22Rv1 (cell line): ENCODE measurements at regions not wholly inside any gene's neighbourhood (a gene's known extent, or its start where the extent isn't known, plus 50 kb on each side); places are given as distances from the start of the nearest gene placed in this dataset.

Experiments used
- ZFX ChIP-seq: fragments of 450-650 bp; IDR thresholded peaks from 2 replicates; pipeline ENCODE4 v1.6.1; 2017; ENCODE audit warnings: antibody characterized with exemption, borderline replicate concordance
- TF ChIP-seq, protein P1 (sequence below): fragments of 450-650 bp; IDR thresholded peaks from 2 replicates; pipeline ENCODE4 v1.5.1; 2017; ENCODE audit warnings: mild to moderate bottlenecking

DNA sequence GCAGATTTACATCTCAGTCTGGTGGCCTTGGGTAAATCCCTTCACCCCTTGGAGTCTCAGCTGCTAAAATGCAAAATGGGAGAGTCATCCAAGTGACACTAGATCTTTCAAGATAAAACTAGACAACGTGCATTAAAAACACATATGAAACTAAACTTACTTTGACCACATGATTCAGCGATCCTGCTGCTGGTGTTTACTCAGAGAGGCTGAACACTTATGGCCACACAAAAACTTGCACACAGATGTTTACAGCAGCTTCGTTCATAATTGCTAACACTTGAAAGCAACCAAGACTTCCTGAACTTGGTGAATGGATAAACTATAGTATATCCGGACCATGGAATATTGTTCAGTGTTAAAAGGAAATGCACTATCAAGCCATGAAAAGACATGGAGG is 55.3 kb upstream of the GPR6 start:
- TF ChIP-seq, protein P1, sequence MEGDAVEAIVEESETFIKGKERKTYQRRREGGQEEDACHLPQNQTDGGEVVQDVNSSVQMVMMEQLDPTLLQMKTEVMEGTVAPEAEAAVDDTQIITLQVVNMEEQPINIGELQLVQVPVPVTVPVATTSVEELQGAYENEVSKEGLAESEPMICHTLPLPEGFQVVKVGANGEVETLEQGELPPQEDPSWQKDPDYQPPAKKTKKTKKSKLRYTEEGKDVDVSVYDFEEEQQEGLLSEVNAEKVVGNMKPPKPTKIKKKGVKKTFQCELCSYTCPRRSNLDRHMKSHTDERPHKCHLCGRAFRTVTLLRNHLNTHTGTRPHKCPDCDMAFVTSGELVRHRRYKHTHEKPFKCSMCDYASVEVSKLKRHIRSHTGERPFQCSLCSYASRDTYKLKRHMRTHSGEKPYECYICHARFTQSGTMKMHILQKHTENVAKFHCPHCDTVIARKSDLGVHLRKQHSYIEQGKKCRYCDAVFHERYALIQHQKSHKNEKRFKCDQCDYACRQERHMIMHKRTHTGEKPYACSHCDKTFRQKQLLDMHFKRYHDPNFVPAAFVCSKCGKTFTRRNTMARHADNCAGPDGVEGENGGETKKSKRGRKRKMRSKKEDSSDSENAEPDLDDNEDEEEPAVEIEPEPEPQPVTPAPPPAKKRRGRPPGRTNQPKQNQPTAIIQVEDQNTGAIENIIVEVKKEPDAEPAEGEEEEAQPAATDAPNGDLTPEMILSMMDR: no peak
- TF ChIP-seq ZFX: no peak
